GM18858 (cell line): ENCODE measurements at regions not wholly inside any gene's neighbourhood (a gene's known extent, or its start where the extent isn't known, plus 50 kb on each side); places are given as distances from the start of the nearest gene placed in this dataset.

Experiments
- ATAC-seq: cut with Tn5 transposase; IDR thresholded peaks from one replicate; pipeline ENCODE4 v1.9.1; 2021; ENCODE audit not compliant: unreplicated experiment

GRCh38 chr11:87438416-87438815 is 400.7 kb downstream of the TMEM135 start:
- no peak for ATAC-seq

- no peak for ATAC-seq
These were observed 400.1 kb downstream of the TMEM135 start for GRCh38 chr11:87437844-87438223.

DNA sequence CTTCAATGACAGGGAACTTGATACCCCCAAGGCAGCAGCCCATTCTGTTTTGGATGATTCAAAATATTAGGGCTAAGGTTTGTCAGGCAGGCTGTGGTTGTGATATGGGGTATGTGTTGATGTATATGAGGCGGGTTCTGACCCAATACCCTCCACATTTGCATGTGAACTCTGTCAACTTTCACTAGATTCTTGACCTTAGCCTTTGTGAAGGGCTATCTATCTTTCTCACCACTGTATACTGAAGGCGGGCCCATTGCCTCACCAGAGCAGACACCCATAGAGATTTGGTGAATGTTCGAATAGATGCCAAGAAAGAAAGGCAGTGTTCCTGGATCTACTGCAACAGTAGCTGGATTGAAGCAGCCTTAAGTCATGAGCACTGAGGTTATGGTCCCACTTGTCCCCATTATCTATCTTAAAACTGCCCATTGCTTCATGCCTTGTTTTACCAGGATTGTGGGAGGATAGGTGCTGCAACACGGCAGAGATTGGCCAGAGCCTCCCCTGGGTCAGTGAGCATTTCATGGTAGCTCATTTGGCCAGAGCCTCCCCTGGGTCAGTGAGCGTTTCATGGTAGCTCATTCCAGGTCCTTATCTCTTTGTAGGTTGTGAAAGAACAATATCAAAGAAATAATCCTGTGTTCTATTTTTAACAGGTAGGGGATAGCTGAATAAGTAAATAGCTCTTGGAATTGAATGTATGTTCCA is 399.6 kb downstream of the TMEM135 start:
- no peak for ATAC-seq

DNA sequence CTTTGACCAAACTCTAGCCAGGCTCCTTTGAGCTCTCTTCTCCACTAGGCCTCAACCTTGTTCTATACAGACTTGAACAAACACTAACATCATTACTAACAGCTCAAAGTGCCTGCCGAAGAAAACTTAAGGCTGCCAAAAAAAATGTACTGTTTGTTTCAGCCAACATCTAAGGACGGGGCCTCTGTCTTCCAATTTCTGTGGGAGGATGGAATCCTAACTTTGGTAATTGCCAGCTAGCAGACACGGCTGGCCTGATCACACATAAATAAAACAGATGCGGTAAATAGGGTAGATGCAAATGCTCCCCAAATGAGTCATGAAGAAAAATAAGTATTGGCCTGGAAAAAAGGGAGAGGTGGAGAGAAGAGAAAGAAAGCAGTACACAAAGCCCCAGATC is 394.3 kb downstream of the TMEM135 start:
- ATAC-seq: no peak

GRCh38 chr11:87431392-87431791 is 393.7 kb downstream of the TMEM135 start:
- ATAC-seq: no peak

GRCh38 chr11:87430821-87431220 is 393.1 kb downstream of the TMEM135 start:
- ATAC-seq: no peak

DNA sequence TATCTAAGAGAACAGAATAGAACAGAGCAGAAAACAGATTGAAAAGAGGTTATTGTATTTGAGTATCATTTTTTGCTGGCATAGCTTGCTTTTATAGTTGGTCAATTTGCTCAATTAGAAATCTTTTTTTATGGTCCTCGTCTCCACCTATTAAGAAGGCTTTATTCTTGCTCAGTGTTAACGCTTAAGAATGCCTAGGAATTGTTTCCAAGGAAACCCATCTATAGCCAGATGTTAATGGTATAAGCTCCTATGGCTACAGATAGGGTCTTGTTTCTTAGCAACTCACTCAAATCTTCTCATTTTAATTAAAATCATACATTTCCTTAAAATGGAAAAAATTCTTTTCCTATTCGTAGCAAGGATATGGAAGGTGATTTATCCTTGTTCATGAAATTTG is 392.3 kb downstream of the TMEM135 start:
- ATAC-seq: no peak

DNA sequence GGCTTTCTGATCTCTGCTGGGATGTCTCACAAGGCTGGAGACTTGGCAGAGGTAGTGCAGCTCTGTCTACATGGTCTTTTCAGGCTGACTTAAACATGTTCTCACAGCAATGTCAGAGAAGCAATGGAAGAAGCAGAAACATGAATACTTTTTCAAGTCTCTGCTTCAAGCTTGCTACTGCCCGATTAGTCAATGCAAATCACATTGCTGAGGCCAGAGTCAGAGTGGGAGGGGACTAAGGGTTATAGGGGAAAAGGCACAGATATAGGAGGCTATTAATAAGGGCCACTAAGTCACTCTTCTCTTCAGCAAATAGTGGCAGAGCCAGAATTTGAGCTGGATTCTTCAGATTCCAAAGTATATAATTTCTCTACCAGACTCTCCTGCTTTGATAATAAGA is 390.5 kb downstream of the TMEM135 start:
- no peak for ATAC-seq

GRCh38 chr11:87425943-87426342 is 388.2 kb downstream of the TMEM135 start:
- no peak for ATAC-seq

- ATAC-seq: no peak
These were observed 387.7 kb downstream of the TMEM135 start for GRCh38 chr11:87425391-87425790.

DNA sequence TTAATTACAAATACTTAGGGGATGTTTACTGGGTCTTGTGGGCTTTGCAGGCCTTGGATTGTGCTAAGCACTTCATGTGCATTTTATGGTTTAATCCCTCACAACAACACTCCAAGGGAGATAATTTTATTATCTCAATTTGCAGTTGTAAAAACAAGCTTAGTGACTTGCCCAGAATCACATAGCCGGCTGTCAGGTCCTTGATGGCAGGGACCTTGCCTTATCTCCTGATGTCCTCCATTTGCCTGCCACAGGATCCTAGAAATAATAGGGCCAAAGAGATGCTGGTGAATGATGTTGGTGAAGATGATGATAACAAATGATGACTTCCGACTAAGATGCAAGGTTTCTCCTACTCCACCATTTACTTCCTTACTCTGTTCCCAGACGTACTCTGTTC is 385.4 kb downstream of the TMEM135 start:
- ATAC-seq: no peak

DNA sequence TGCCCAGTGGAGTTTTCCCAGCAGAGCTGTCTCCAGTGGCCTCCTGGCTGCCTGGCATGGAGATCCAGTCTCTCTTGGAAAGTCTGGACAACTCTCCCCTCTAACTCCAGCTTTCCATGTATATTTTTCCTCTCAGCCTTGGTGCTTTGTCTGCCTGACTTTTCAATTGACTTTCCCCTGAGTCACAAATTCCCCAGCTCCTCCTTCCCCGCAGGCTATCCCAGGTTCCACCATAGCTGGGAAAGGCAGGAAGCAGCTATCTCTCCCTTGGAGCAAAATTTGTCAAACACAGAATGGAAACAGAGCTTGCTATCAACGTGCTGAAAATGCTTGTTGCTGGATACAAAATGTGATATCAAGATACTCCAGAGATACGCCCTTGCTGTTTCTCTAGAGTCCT is 384.8 kb downstream of the TMEM135 start:
- ATAC-seq: no peak

DNA sequence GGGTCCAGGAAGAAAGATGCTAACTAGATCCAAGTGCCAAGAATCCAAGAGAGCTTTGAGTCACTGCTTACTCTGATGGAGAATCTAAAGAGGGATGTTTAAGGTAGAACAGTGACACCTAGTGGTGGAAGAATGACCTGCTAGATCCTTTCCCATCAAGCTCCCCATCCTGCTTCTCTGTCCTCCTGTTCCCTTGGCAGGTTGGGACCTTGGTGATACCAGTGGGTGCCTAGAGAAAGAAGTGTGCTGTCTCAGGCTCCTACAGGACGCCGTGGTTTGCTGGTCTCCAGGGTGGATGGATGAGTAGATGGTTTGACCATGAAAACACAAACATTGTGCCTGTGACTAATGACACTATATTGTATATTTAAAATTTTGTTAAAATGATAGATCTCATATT is 383.7 kb downstream of the TMEM135 start:
- peak; percentile 92 for ATAC-seq

- no peak for ATAC-seq
These were observed 380.2 kb downstream of the TMEM135 start for GRCh38 chr11:87417951-87418350.

DNA sequence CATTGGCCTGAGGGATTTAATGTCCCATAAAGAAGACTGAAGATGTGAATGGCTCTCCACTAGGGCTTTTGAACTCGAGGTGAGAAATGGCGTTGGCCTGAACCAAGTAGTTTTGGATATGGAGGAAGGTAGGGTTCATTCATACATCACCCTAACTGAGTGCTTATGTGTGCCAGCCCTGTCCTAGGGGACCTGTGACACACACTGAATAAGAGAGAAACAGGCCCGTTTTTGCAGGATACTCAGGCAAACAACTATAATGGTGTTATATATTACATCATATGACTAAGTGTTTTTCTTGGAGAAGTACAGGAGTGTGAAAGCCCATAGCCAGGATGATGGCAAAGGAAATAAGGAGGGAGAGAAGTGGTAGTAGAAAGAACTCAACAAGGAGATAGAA is 368.1 kb downstream of the TMEM135 start:
- no peak for ATAC-seq

GRCh38 chr11:87405356-87405755 is 367.6 kb downstream of the TMEM135 start:
- ATAC-seq: no peak

- no peak for ATAC-seq
These were observed 363.9 kb downstream of the TMEM135 start for GRCh38 chr11:87401653-87402052.

DNA sequence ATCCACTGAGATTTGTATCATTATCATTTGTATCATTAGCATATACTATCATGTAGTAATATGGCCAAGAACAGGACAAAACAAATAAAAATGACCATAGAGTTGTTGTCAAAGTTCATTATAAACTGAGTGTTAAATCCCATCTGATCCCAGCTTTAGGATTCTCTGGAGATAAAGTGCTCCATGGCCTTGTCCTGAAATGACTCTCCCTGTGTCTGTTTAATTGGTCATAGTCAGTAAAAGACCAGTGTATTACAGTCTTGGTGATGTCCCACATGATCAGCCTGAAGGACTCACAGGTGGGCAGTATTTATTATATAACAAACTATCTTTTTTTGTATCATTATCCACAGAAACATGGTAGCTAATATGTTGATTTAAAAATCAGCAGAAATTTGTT is 361.6 kb downstream of the TMEM135 start:
- no peak for ATAC-seq

- no peak for ATAC-seq
These were observed 361.2 kb downstream of the TMEM135 start for GRCh38 chr11:87398931-87399330.

DNA sequence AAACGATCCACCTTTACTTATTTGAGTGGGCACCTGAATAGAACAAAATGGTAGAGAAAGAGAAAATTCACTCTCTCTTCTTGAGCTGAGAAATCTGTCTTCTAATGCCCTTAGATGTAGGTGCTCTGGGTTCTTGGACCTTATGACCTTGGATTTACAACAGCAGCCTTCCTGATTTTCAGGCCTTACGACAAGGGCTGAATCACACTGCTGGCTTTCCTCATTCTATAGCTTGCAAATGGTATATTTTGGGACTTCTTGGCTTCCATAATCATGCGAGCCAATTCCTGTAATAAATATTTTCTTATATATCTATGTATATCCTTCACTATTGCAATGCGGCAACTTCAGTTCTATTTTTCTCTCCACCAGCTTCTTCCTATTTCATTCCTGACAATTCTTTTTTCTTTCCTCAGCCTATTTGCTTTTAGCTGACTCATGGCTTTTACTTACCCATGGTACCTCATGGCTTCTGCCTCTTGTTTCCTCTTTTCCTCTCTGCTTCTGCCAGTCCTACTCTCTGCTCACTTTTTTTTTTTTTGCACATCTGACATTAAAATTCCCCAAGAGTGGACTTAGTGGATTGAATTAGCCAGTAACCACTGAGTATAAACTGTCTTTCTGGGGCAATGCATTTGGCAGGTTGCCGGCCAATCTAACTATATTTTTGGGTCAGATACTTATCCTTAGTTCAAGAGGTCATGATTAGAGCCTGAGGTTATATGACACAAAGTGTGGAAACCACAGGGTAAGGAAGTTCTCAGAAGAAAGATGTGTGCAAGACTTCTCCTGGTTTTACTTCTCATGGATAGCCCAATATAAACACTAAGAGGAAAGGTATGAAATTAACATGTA is 359.5 kb downstream of the TMEM135 start:
- ATAC-seq: no peak

GRCh38 chr11:87394924-87395323 is 357.2 kb downstream of the TMEM135 start:
- ATAC-seq: no peak

GRCh38 chr11:87392665-87393064 is 354.9 kb downstream of the TMEM135 start:
- no peak for ATAC-seq
